ENCODE measurements at regions not wholly inside any gene's neighbourhood (a gene's known extent, or its start where the extent isn't known, plus 50 kb on each side); places are given as distances from the start of the nearest gene placed in this dataset.

DNA sequence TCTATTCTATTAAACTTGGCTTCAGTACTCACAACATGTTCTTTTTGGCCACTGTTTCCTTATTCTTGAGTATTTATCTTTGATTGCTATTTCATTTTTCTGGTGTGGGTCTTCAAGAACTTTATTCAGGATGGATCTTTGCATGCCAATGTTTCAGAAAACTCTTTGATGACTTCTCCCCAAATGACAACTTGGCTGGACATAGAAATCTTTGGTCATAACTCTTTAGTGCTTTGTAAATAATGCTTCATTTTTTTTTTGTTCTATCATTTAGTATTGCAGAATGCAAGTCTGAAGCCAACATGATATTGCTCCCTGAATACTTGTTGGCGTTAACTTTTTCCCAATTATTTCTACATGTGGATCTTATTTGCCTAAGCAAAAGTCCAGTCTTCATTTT, 103.6 kb upstream of the HS3ST2 start:
- TF ChIP-seq, protein P1, sequence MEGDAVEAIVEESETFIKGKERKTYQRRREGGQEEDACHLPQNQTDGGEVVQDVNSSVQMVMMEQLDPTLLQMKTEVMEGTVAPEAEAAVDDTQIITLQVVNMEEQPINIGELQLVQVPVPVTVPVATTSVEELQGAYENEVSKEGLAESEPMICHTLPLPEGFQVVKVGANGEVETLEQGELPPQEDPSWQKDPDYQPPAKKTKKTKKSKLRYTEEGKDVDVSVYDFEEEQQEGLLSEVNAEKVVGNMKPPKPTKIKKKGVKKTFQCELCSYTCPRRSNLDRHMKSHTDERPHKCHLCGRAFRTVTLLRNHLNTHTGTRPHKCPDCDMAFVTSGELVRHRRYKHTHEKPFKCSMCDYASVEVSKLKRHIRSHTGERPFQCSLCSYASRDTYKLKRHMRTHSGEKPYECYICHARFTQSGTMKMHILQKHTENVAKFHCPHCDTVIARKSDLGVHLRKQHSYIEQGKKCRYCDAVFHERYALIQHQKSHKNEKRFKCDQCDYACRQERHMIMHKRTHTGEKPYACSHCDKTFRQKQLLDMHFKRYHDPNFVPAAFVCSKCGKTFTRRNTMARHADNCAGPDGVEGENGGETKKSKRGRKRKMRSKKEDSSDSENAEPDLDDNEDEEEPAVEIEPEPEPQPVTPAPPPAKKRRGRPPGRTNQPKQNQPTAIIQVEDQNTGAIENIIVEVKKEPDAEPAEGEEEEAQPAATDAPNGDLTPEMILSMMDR (IDR thresholded peaks at IDR 0.05) = no peak
- no peak for TF ChIP-seq EZH2 (IDR thresholded peaks at IDR 0.05; ENCODE audit: borderline replicate concordance, insufficient read depth, low read depth, low read length, poor library complexity, severe bottlenecking)

Data from B cell (primary cell).